ENCODE measurements at regions not wholly inside any gene's neighbourhood (a gene's known extent, or its start where the extent isn't known, plus 50 kb on each side); places are given as distances from the start of the nearest gene placed in this dataset.

DNA sequence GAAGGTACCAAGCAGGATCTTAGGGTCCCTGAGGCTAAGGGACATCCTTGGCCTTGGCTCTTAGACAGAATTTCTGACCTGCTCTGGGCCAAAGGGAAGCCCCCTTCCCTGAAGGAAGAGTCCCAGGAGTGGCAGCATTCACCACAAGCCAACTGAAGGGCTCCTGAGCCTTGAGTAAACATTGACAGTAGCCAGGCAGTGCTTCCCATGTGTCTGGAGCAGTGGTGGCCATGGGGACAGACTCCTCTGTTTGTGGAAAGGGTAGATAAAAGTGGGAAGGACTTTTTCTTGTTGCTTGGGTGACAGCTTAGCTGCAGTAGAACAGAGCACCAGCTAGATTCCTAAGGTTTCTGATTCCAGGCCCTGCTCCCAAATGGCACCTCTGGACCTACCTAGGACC lies 61.4 kb upstream of the VLDLR start:
- in situ Hi-C loops (cut with MboI; ENCODE audit: low sequenced_read_pairs) = no loop called here

DNA sequence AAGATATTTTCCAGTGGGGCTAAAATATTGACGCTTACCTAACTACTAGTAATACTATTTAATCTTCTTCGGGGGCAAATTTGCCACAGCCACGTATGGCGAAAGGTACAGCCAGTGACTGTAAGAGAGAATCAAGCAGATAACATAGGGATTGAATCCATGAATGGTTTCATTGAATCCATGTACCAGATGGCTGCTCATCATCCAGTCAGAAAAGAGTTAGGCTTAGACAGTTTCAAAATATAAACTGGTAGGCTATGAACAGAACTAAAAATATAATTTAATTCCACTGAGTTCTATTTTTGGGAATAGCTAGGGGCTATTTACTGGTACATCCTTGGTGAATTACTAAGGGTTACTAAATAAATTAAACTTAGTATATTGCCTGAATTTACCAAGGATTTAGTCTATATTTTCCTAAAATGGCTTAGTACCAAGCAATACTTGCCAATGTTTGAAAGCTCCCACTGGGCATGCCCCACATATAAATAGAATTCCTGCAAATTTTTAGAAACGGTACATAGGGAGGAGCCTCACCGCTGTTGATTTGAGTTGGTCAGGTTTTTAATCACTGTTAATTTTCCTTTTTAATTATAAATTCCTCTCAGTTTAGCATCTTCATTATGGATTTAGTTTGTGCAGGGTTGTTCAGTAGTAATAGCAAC lies 55.8 kb upstream of the VLDLR start:
- in situ Hi-C loops (cut with MboI; ENCODE audit: low sequenced_read_pairs) = no loop called here

DNA sequence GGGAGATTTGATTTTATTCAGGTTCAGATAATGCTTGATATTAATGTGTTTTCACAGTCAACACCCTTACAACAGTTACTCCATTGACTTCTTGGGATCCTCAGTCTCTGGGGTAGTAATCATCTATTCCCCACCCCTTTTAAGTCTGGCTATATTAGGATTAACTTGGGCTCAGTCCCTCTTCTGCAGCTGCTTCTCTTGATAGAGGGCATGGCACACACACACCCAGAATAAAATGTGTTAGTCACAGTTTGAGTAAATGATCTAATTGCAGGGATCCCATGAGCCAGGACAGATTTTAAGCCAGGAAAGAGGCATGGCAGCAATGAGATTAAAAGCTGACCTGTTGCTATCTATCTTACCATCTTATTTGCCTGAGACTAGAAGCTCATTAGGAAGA lies 53.7 kb upstream of the VLDLR start:
- in situ Hi-C loops (cut with MboI; ENCODE audit: low sequenced_read_pairs) = no loop called here

DNA sequence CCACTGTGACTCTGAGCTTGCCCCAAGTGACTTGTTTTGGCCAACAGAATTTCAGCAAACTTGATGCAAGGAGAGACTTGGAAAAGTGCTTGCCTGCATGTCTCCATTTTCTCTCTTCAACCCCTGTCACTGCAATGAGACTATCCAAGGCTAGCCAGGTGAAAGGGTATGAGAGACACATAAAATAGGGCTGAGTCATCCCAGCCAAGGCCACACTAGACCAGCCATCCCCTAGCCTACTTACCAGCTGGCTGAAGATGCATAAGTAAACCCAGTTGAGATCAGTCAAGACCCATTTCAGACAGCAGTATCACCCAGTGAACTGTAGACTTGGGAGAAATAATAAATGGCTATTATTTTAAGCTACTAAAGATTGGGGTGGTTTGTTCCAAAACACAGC lies 52.9 kb upstream of the VLDLR start:
- in situ Hi-C loops (cut with MboI; ENCODE audit: low sequenced_read_pairs) = no loop called here

DNA sequence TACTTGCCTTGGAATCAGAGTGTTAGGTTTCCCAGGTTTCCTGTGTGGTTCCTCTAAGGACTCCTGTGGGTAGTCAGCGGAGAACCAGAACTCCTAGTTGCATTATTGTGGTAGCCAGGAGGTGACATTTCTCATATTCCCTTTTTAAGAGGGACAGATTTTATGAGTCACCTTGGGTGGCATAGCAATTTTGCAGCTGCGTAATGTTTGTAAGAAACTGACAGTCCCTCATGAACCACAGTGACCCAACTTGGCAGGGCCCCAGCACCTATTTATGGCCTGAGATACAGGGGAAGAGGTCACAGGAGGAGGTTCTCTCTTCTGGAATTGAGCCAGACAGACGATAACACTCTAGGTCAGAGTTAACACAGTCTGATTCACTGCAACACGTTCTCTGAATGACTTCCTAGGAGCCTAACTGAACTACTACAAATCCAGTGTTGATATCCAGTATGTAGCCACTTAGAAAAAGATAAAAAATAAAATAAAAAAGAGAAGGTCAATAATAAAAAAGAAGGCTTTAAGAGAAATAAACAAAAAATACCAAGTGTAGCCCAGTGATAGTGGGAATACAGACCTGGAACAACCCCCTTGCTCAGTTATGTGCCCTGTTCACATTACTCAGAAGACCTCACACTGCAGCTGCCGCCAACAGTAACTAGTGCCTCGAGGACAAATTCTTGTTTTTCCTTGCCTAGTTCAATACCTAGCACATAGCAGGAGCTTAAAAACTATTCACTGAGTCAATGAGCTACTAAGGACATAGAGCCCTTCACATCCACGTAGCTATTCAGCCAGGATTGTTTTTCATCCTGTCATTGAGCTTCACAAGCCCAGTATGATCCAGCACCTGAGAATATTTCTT lies 50.7 kb upstream of the VLDLR start:
- in situ Hi-C loops (cut with MboI; ENCODE audit: low sequenced_read_pairs) = no loop called here
